K562 (cell line): ENCODE measurements at regions not wholly inside any gene's neighbourhood (a gene's known extent, or its start where the extent isn't known, plus 50 kb on each side); places are given as distances from the start of the nearest gene placed in this dataset.

ENCODE experiments used
- ATAC-seq: fragments of 200-7000 bp; cut with Tn5 transposase; 3 replicates; pipeline ENCODE4 v1.9.1; 2020; ENCODE audit warnings: moderate library complexity
- BruUV-seq: library from RNA; stranded (reverse); fragments of 400-500 nt; replicated peaks from 2 replicates; lab custom pipeline; 2021; lab: Mats Ljungman, UMichigan
- CTCF ChIA-PET: fragments of 300-600 bp; formaldehyde crosslinking; extraction: SDS; loops from one replicate; lab custom pipeline; 2021; ENCODE audit warnings: low intra/inter-chr PET ratio; lab: Yijun Ruan, JAX
- POLR2A ChIA-PET: fragments of 300-600, 350-650 bp; sonication (Branson Sonifier 250); formaldehyde crosslinking; extraction: SDS; loops from one replicate; lab custom pipeline; 2021; ENCODE audit warnings: antibody characterized with exemption, inconsistent platforms; lab: Yijun Ruan, JAX
- DNase-seq, 4 experiments: peaks; one replicate each; pipeline versions ENCODE4 v3.0.0 to v3.0.0-alpha.2; 2011 to 2018; ENCODE audit warnings: low spot score in 3 of 4, mixed read lengths in 3 of 4; ENCODE audit errors: extremely low read depth in 1 of 4
- FAIRE-seq: peaks from 2 replicates; lab custom pipeline; 2011; peaks lifted over from hg19 to GRCh38; lab: Jason Lieb, UNC
- H2AFZ ChIP-seq: 2 replicates; pipeline ENCODE4 v1.6.0; 2011; ENCODE audit warnings: low read depth, low read length, control low read depth, inconsistent platforms
- H3K27ac ChIP-seq: fragments of 200-600 bp; 3 replicates; pipeline ENCODE4 v1.8.0; 2011; ENCODE audit warnings: low read depth, mild to moderate bottlenecking, control low read depth, inconsistent platforms, low read length, moderate library complexity, mixed read lengths; ENCODE audit errors: extremely low read depth
- H3K27me3 ChIP-seq, 2 experiments: fragments of 300-600 bp in 1 of 2; 2 replicates in 1 of 2; 3 replicates in 1 of 2; pipeline versions ENCODE4 v1.6.0 to v1.8.0; 2011; ENCODE audit warnings: inconsistent platforms in 2 of 2, low read length in 2 of 2, mild to moderate bottlenecking in 1 of 2, mixed read lengths in 1 of 2, moderate library complexity in 1 of 2; ENCODE audit not compliant: control insufficient read depth in 2 of 2, insufficient read depth in 2 of 2
- H3K36me3 ChIP-seq: fragments of 300-600 bp; 3 replicates; pipeline ENCODE4 v1.8.0; 2011; ENCODE audit warnings: mild to moderate bottlenecking, low read length, inconsistent platforms; ENCODE audit not compliant: control insufficient read depth, insufficient read depth
- H3K4me1 ChIP-seq, 2 experiments: fragments of 200-600 bp in 1 of 2; replicated peaks in 1 of 2; 2 replicates in 1 of 2; 3 replicates in 1 of 2; pipeline versions ENCODE4 v1.5.1 to v1.8.0; 2011; ENCODE audit warnings: inconsistent platforms in 2 of 2, low read length in 2 of 2, mild to moderate bottlenecking in 1 of 2, mixed read lengths in 1 of 2, moderate library complexity in 1 of 2; ENCODE audit not compliant: control insufficient read depth in 2 of 2, insufficient read depth in 2 of 2
- H3K4me2 ChIP-seq: 2 replicates; pipeline ENCODE4 v1.6.1; 2011; ENCODE audit warnings: low read length, control low read depth, inconsistent platforms, mixed read lengths; ENCODE audit not compliant: insufficient read depth
- H3K4me3 ChIP-seq: fragments of 200-600 bp; sonication (generic), shearing (Covaris generic); 2 replicates; pipeline ENCODE4 v1.5.1; 2016; ENCODE audit warnings: control low read depth, inconsistent platforms
- H3K79me2 ChIP-seq: fragments of 200-600 bp; 3 replicates; pipeline ENCODE4 v1.8.0; 2011; ENCODE audit warnings: low read length, inconsistent platforms; ENCODE audit not compliant: control insufficient read depth, insufficient read depth
- H3K9ac ChIP-seq, 2 experiments: 2 replicates each; pipeline versions ENCODE4 v1.6.0 to v1.6.1; 2011; ENCODE audit warnings: low read depth in 2 of 2, low read length in 2 of 2, control low read depth in 1 of 2, inconsistent platforms in 1 of 2, mild to moderate bottlenecking in 1 of 2, mixed read lengths in 1 of 2; ENCODE audit not compliant: insufficient read depth in 1 of 2
- H3K9me1 ChIP-seq: one replicate; pipeline ENCODE4 v1.6.0; 2011; ENCODE audit warnings: inconsistent platforms, mild to moderate bottlenecking, low read length, moderate library complexity; ENCODE audit not compliant: control insufficient read depth, insufficient read depth
- H3K9me3 ChIP-seq: replicated peaks from 2 replicates; pipeline ENCODE4 v1.5.1; 2011; ENCODE audit warnings: low read depth, low read length, inconsistent platforms; ENCODE audit not compliant: control insufficient read depth, insufficient read depth
- H4K20me1 ChIP-seq: replicated peaks from 2 replicates; pipeline ENCODE4 v1.6.1; 2011; ENCODE audit warnings: low read length, inconsistent platforms, mixed read lengths; ENCODE audit not compliant: control insufficient read depth, insufficient read depth
- CEBPG ChIP-seq, 3 experiments: fragments of 200-800 bp in 1 of 3; sonication (Bioruptor generic) in 1 of 3; sonication (generic) in 1 of 3; formaldehyde crosslinking in 1 of 3; IDR thresholded peaks in 2 of 3; conservative IDR thresholded peaks in 1 of 3; 2 replicates each; pipeline versions ENCODE4 v1.6.1 to v1.8.0; 2016 to 2022; ENCODE audit warnings: missing compliant biosample characterization in 2 of 3, missing genetic modification characterization in 2 of 3, mild to moderate bottlenecking in 1 of 3, missing genetic modification reagents in 1 of 3
- MAFG ChIP-seq: fragments of 450-650 bp; conservative IDR thresholded peaks from 2 replicates; pipeline ENCODE4 v1.6.1; 2016; ENCODE audit warnings: missing genetic modification characterization, missing compliant biosample characterization
- MCM7 ChIP-seq, 2 experiments: fragments of 450-650 bp; IDR thresholded peaks; 2 replicates each; pipeline ENCODE4 v1.6.1; 2016 to 2018
- PATZ1 ChIP-seq: fragments of 250-450 bp; sonication (Bioruptor Pico); IDR thresholded peaks from 2 replicates; pipeline ENCODE4 v1.5.0; 2020; ENCODE audit warnings: mild to moderate bottlenecking, borderline replicate concordance
- RREB1 ChIP-seq: fragments of 250-450 bp; sonication (Bioruptor Pico); IDR thresholded peaks from 2 replicates; pipeline ENCODE4 v1.4.0; 2020
- SNAPC5 ChIP-seq: fragments of 250-450 bp; sonication (Bioruptor Pico); IDR thresholded peaks from 2 replicates; pipeline ENCODE4 v1.8.0; 2021; ENCODE audit warnings: moderate library complexity, mild to moderate bottlenecking, inconsistent platforms
- TAF9B ChIP-seq: fragments of 450-650 bp; IDR thresholded peaks from 2 replicates; pipeline ENCODE4 v1.6.1; 2018; ENCODE audit warnings: mild to moderate bottlenecking; ENCODE audit not compliant: partially characterized antibody
- THRAP3 ChIP-seq: fragments of 450-650 bp; IDR thresholded peaks from 2 replicates; pipeline ENCODE4 v1.6.1; 2016; ENCODE audit warnings: mild to moderate bottlenecking, inconsistent platforms, borderline replicate concordance
- WGBS: fragments of 100-300 bp; shearing (Covaris generic); methylation state at CpG from one replicate; pipeline ENCODE4 v1.1.6; 2016; ENCODE audit warnings: low coverage, mixed read lengths; ENCODE audit not compliant: insufficient coverage; ENCODE audit errors: missing lambda C conversion rate; 5-methylcytosine and 5-hydroxymethylcytosine counted together
- in situ Hi-C: fragments of 300-500 bp; cut with MboI; formaldehyde crosslinking; loops from 4 replicates; pipeline ENCODE4 v1.15.0; 2018; ENCODE audit warnings: inconsistent platforms, mixed read lengths
- intact Hi-C: fragments of 100-400 bp; cut with micrococcal nuclease; formaldehyde crosslinking; loops from 2 replicates; pipeline ENCODE4 v1.14.2; 2022

DNA sequence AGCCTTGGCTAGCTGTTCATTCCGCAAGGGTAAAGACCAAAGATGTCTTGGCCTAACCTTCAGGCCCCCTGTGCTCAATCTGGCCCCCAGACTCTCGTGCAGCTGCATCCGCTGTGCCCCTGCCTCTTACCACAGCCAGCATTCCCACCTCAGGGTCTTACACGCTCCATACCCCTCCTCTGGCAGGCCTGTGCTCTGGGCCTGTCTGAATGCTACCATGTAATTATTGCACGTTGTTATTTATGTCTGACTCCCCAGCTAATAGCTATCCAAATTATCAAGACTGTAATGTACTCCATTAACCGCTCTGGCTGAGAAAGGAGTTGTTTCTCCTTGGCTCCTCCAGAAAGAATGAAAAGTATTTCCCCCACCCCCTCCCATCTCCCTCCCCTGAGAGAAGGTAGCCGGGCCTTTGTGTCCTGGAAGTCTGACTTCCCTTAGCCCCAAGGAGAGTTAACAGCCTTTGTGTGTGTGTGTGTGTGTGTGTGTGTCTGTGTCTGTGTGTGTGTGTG lies 54.5 kb upstream of the UBE2E1 start:
- DNase-seq (no peak), ATAC-seq (no peak), FAIRE-seq (no peak)
- ChIA-PET CTCF (no interaction called here), POLR2A (interaction anchor here (0.6 to 0.9 kb wide), 2 partner anchors 35 to 83 kb away, joined by 3 read pairs; no protein-coding TSS in a partner anchor)
- no peak overlapping the region for H3K27ac ChIP-seq
- H3K9me3 ChIP-seq = no peaks in the 10 kb centered on the region
- no peak overlapping the region for H3K4me2 ChIP-seq
- no peaks in the 10 kb centered on the region for H4K20me1 ChIP-seq
- H3K27me3 ChIP-seq = peaks cover 23 to 36% of the 10 kb centered on the region in 2 experiments
- H3K4me1 ChIP-seq = no peaks in the 10 kb centered on the region
- H3K4me3 ChIP-seq = no peak overlapping the region
- intact Hi-C loops (no loop called here), in situ Hi-C loops (no loop called here)
- no peaks in the 10 kb centered on the region for H3K79me2 ChIP-seq
- no peak overlapping the region for H2AFZ ChIP-seq
- no peaks in the 10 kb centered on the region for H3K9me1 ChIP-seq
- no TSS peak for BruUV-seq
- 0% methylated on average over 7 of the region's 7 CpGs for WGBS
- no peaks in the 10 kb centered on the region for H3K36me3 ChIP-seq
- no peak for TF ChIP-seq TAF9B
- no peak for TF ChIP-seq MCM7 (IDR thresholded peaks at IDR 0.05)
- no peak for TF ChIP-seq PATZ1 (CRISPR knock-in tag)
- no peak for TF ChIP-seq MAFG (tag)
- TF ChIP-seq SNAPC5 = no peak
- no peak for TF ChIP-seq RREB1
- TF ChIP-seq THRAP3 = no peak
- no peak for TF ChIP-seq CEBPG (CRISPR knock-in tag; IDR thresholded peaks at IDR 0.05)
- TF ChIP-seq CEBPG (tag; conservative IDR thresholded peaks at IDR 0.05 in 1 of 2, IDR thresholded peaks at IDR 0.05 in 1 of 2) = no peak
- H3K9ac ChIP-seq = no peak overlapping the region
